Kidney (tissue), 13 donors: ENCODE measurements at regions not wholly inside any gene's neighbourhood (a gene's known extent, or its start where the extent isn't known, plus 50 kb on each side); places are given as distances from the start of the nearest gene placed in this dataset.

Source experiments
- DNase-seq, 5 donors: peaks; one replicate each; pipeline ENCODE4 v3.0.0-alpha.2; 2013 to 2020
- FAIRE-seq: peaks from 2 replicates; lab custom pipeline; 2012; peaks lifted over from hg19 to GRCh38; lab: Jason Lieb, UNC
- H3K27ac ChIP-seq, 2 donors: one replicate each; pipeline ENCODE4 v1.7.0; 2013; ENCODE audit warnings: low read depth in 2 of 2, low read length in 2 of 2, inconsistent platforms in 1 of 2
- H3K27me3 ChIP-seq: one replicate; pipeline ENCODE4 v1.7.1; 2013; ENCODE audit warnings: low read length, inconsistent platforms; ENCODE audit not compliant: control insufficient read depth, insufficient read depth
- H3K36me3 ChIP-seq, 3 donors: one replicate each; pipeline versions ENCODE4 v1.7.0 to v1.7.1; 2013; ENCODE audit warnings: low read length in 3 of 3, control low read depth in 1 of 3, inconsistent platforms in 1 of 3; ENCODE audit not compliant: insufficient read depth in 3 of 3, control insufficient read depth in 2 of 3
- H3K4me1 ChIP-seq, 3 donors: one replicate each; pipeline versions ENCODE4 v1.7.0 to v1.7.1; 2013; ENCODE audit warnings: low read length in 3 of 3, inconsistent platforms in 1 of 3, low read depth in 1 of 3; ENCODE audit not compliant: control insufficient read depth in 2 of 3, insufficient read depth in 2 of 3
- H3K4me3 ChIP-seq, 3 donors: one replicate each; pipeline versions ENCODE4 v1.7.0 to v1.8.1; 2013; ENCODE audit warnings: low read length in 3 of 3, control low read depth in 1 of 3, inconsistent platforms in 1 of 3
- H3K9ac ChIP-seq, 3 donors: one replicate each; pipeline versions ENCODE4 v1.7.0 to v1.7.1; 2013; ENCODE audit warnings: low read length in 3 of 3, control low read depth in 1 of 3, inconsistent platforms in 1 of 3
- H3K9me3 ChIP-seq, 3 donors: one replicate each; pipeline versions ENCODE4 v1.7.0 to v1.7.1; 2013; ENCODE audit warnings: low read length in 3 of 3, control low read depth in 1 of 3, inconsistent platforms in 1 of 3; ENCODE audit not compliant: control insufficient read depth in 2 of 3, insufficient read depth in 1 of 3
- intact Hi-C: fragments of 100-400 bp; cut with DNase I; formaldehyde crosslinking; loops from one replicate; pipeline ENCODE4 v1.11.1; 2022
- TF ChIP-seq, protein P1 (sequence below): IDR thresholded peaks from 3 replicates; pipeline ENCODE4 v1.5.1; 2012; ENCODE audit warnings: mild to moderate bottlenecking, moderate library complexity, borderline replicate concordance; ENCODE audit not compliant: insufficient read depth; ENCODE audit errors: extremely low read depth
- donor health status: control.
- donor health status: control.
- donor health status: control.
- donor health status: control.
- donor health status: control.
- donor health status: DM: yes; HTN: yes; CAD: no.
- donor health status: Normal renal cell carcinoma (clear cell type).

DNA sequence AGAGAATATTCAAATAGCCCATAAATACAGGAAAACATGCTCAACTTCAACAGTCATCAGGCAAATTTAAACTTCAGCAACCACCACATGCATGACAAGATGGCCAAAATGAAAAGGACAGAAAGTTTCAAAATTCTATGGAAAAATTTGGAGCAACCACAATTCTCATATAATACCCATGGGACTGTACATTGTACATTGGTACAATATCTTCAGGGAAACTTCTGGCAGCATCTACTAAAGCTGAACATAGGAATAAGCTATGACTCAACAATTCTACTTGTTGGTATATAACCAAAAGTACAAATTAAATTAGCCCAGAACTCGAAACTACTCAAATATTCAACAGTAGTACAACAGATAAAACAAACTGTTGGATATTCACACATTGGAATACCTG, 847.6 kb downstream of the TBL1XR1 start:
- no peaks in the 10 kb centered on the region for H3K27me3 ChIP-seq
- H3K4me1 ChIP-seq: no peaks in the 10 kb centered on the region
- TF ChIP-seq, protein P1, sequence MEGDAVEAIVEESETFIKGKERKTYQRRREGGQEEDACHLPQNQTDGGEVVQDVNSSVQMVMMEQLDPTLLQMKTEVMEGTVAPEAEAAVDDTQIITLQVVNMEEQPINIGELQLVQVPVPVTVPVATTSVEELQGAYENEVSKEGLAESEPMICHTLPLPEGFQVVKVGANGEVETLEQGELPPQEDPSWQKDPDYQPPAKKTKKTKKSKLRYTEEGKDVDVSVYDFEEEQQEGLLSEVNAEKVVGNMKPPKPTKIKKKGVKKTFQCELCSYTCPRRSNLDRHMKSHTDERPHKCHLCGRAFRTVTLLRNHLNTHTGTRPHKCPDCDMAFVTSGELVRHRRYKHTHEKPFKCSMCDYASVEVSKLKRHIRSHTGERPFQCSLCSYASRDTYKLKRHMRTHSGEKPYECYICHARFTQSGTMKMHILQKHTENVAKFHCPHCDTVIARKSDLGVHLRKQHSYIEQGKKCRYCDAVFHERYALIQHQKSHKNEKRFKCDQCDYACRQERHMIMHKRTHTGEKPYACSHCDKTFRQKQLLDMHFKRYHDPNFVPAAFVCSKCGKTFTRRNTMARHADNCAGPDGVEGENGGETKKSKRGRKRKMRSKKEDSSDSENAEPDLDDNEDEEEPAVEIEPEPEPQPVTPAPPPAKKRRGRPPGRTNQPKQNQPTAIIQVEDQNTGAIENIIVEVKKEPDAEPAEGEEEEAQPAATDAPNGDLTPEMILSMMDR: no peak
- no peaks in the 10 kb centered on the region for H3K36me3 ChIP-seq
- intact Hi-C loops: no loop called here
- H3K4me3 ChIP-seq: no peak overlapping the region
- no peak for DNase-seq
- no peak overlapping the region for H3K9ac ChIP-seq
- no peak overlapping the region for H3K27ac ChIP-seq
- no peak for FAIRE-seq
- H3K9me3 ChIP-seq: no peaks in the 10 kb centered on the region

DNA sequence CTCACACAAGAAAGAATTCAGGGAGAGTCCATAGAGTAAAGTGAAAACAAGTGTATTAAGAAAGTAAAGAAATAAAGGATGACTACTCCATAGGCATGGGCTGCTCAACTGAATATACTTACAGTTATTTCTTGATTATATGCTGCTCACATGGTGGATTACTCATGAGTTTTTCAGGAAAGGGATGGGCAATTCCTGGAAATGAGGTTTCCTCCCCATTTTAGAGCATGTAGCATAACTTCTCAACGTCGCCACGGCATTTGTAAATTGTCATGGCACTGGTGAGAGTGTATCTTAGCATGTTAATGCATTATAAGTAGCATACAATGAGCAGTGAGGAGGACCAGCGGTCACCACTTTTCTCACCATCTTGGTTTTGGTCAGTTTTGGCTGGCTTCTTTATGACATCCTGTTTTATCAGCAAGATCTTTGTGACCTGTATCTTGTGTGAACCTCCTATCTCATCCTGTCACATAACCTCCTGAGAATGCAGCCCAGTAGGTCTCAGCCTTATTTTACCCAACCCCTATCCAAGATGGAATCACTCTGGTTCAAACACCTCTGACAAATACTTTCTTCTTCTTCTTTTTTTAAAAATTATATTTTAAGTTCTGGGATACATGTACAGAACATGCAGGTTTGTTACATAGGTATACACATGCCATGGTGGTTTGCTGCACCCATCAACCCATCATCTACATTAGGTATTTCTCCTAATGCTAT, 849.7 kb downstream of the TBL1XR1 start:
- TF ChIP-seq, protein P1: no peak
- no peak overlapping the region for H3K4me3 ChIP-seq
- H3K27ac ChIP-seq: no peak overlapping the region
- intact Hi-C loops: no loop called here
- H3K36me3 ChIP-seq: no peaks in the 10 kb centered on the region
- no peak for FAIRE-seq
- no peak for DNase-seq
- H3K4me1 ChIP-seq: no peaks in the 10 kb centered on the region
- H3K9me3 ChIP-seq: no peaks in the 10 kb centered on the region
- H3K27me3 ChIP-seq: no peaks in the 10 kb centered on the region
- no peak overlapping the region for H3K9ac ChIP-seq

DNA sequence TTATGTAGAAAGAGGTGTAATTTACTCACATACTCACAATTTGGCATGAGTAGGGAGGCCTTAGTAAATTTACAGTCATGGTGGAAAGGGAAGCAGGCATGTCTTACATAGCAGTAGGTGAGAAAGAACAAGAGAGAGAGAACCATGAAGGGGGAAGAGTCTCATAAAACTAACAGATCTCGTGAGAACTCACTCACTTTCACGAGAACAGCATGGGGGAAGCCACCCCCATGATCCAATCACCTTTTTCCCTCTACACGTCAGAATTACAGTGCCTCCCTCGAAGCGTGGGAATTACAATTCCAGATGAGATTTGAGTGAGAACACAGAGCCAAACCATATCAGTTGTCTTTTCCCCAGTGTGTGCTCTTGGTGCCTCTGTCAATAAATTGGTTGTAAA, 855.3 kb downstream of the TBL1XR1 start:
- no peak for DNase-seq
- H3K9ac ChIP-seq: no peak overlapping the region
- intact Hi-C loops: no loop called here
- no peaks in the 10 kb centered on the region for H3K4me1 ChIP-seq
- no peaks in the 10 kb centered on the region for H3K9me3 ChIP-seq
- no peak overlapping the region for H3K4me3 ChIP-seq
- H3K36me3 ChIP-seq: no peaks in the 10 kb centered on the region
- TF ChIP-seq, protein P1: no peak
- H3K27ac ChIP-seq: no peak overlapping the region
- H3K27me3 ChIP-seq: no peaks in the 10 kb centered on the region
- no peak for FAIRE-seq

DNA sequence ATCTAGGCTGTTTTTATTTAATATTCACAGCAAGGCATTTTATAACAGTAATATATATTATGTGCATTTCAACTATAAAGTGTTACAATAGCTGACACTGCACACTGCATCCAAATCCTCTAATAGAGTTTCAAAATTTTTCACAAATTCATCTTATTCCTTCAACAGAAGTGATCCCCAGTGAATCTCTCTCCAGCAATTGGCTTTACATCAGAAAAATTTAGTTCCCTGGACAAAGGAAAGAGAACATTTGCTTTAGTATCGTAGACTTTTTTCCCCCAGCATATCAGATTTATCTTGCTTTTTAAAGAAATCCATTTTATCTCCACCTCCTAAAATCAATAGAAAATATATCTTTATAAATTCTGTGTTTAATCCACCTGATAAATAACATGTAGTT, 868.6 kb downstream of the TBL1XR1 start:
- H3K9ac ChIP-seq: no peak overlapping the region
- no peak for FAIRE-seq

More for the DNA sequence above, 868.6 kb downstream of the TBL1XR1 start:
- no peak overlapping the region for H3K4me3 ChIP-seq
- H3K27ac ChIP-seq: no peak overlapping the region
- TF ChIP-seq, protein P1: no peak
- intact Hi-C loops: no loop called here
- H3K4me1 ChIP-seq: no peaks in the 10 kb centered on the region
- no peak for DNase-seq
- no peaks in the 10 kb centered on the region for H3K27me3 ChIP-seq
- H3K9me3 ChIP-seq: no peaks in the 10 kb centered on the region
- no peaks in the 10 kb centered on the region for H3K36me3 ChIP-seq
